Natural killer cell treated with Interleukin-12 subunit alpha and Interleukin-12 subunit beta and Interleukin-15 and Interleukin-18, amount 100 ng/mL, for 72 hours (primary cell): ENCODE measurements at regions not wholly inside any gene's neighbourhood (a gene's known extent, or its start where the extent isn't known, plus 50 kb on each side); places are given as distances from the start of the nearest gene placed in this dataset.
"Not testable (repeated sequence)": the region's sequence is repeated elsewhere in the genome, so short reads cannot be mapped to it uniquely, and the experiment has no call there.

ENCODE experiments used
- ATAC-seq, 2 donors: fragments of 150-1000 bp; cut with Tn5 transposase in 1 of 2; sonication (Bioruptor Pico), chemical (Tn5 transposase) in 1 of 2; 2 replicates each; pipeline ENCODE4 v1.10.0; 2021
- DNase-seq: peaks from one replicate; pipeline ENCODE4 v3.0.0; 2022; ENCODE audit warnings: low spot score
- H3K27ac Mint-ChIP-seq, 2 donors: 1 replicate in 1 of 2; 2 replicates in 1 of 2; pipeline ENCODE4 v1.8.0; 2022; ENCODE audit warnings: mixed read lengths in 2 of 2, mild to moderate bottlenecking in 1 of 2, moderate library complexity in 1 of 2
- H3K27me3 Mint-ChIP-seq, 2 donors: 1 replicate in 1 of 2; 2 replicates in 1 of 2; pipeline ENCODE4 v1.8.0; 2022; ENCODE audit warnings: mixed read lengths in 2 of 2
- H3K36me3 Mint-ChIP-seq: one replicate; pipeline ENCODE4 v1.8.0; 2022; ENCODE audit warnings: mixed read lengths
- H3K4me1 Mint-ChIP-seq, 2 donors: 1 replicate in 1 of 2; 2 replicates in 1 of 2; pipeline ENCODE4 v1.8.0; 2022; ENCODE audit warnings: low read depth in 2 of 2, mixed read lengths in 2 of 2, mild to moderate bottlenecking in 1 of 2
- H3K4me3 Mint-ChIP-seq: one replicate; pipeline ENCODE4 v1.8.0; 2022; ENCODE audit warnings: mixed read lengths
- H3K9me3 Mint-ChIP-seq: 2 replicates; pipeline ENCODE4 v1.8.0; 2022; ENCODE audit warnings: mixed read lengths

DNA sequence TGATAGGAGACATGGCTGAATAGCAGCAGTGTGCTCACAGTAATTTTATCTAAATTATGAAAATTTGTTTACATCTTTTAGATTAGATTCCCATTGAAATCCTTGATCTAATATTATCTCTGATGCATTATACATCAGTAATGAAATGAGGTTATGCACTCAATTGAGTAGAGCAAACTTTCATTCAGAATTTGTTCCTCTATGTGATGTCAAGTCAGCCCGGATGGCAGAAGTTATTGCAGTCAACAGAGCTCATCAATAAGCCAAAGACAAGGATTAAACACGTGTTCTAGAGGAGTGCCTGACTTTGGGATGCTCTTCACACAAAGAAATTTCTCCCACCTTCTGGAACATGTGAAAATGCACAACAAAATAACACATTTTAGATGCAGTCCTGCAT lies 688.8 kb downstream of the TMEM121 start:
- H3K4me3 Mint-ChIP-seq: no peak overlapping the region
- H3K36me3 Mint-ChIP-seq: no peaks in the 10 kb centered on the region
- H3K4me1 Mint-ChIP-seq: peaks cover 2 to 7% of the 10 kb centered on the region in 2 donors
- no peaks in the 10 kb centered on the region for H3K9me3 Mint-ChIP-seq
- H3K27me3 Mint-ChIP-seq: peaks cover 19 to 25% of the 10 kb centered on the region in 2 donors
- ATAC-seq (no peak), DNase-seq (no peak)
- H3K27ac Mint-ChIP-seq: no peak overlapping the region

GRCh38 chr14:106216679-106217078 lies 690.3 kb downstream of the TMEM121 start:
- ATAC-seq: no peak
- no peak for DNase-seq
- Mint-ChIP-seq H3K9me3 (no peaks in the 10 kb centered on the region), H3K27ac (no peak overlapping the region), H3K36me3 (no peaks in the 10 kb centered on the region), H3K4me3 (no peak overlapping the region), H3K4me1 (peaks cover under 1 to 9% of the 10 kb centered on the region in 2 donors), H3K27me3 (peaks cover 16 to 35% of the 10 kb centered on the region in 2 donors)

GRCh38 chr14:106218174-106218573 lies 691.8 kb downstream of the TMEM121 start:
- peak overlapping the region in 1 of 2 donors; percentile 12 for H3K27ac Mint-ChIP-seq
- H3K4me1 Mint-ChIP-seq: peaks cover 14 to 19% of the 10 kb centered on the region in 2 donors
- no peak for DNase-seq
- H3K4me3 Mint-ChIP-seq: no peak overlapping the region
- H3K9me3 Mint-ChIP-seq: no peaks in the 10 kb centered on the region
- no peak for ATAC-seq
- peaks cover 16 to 43% of the 10 kb centered on the region in 2 donors for H3K27me3 Mint-ChIP-seq
- no peaks in the 10 kb centered on the region for H3K36me3 Mint-ChIP-seq

- Mint-ChIP-seq H3K27me3 (peaks cover 15 to 22% of the 10 kb centered on the region in 2 donors), H3K9me3 (no peaks in the 10 kb centered on the region), H3K4me3 (peak overlapping the region; percentile 68), H3K27ac (peak overlapping the region; percentile 82 to 90), H3K4me1 (peaks cover 29 to 38% of the 10 kb centered on the region in 2 donors), H3K36me3 (no peaks in the 10 kb centered on the region)
- ATAC-seq (no peak), DNase-seq (no peak)
Measured at GRCh38 chr14:106222311-106222710, 695.9 kb downstream of the TMEM121 start.

GRCh38 chr14:106222731-106223130 lies 696.3 kb downstream of the TMEM121 start:
- peak overlapping the region; percentile 68 for H3K4me3 Mint-ChIP-seq
- H3K27me3 Mint-ChIP-seq: peaks cover 15 to 22% of the 10 kb centered on the region in 2 donors
- H3K27ac Mint-ChIP-seq: peak overlapping the region; percentile 82 to 90
- DNase-seq: no peak
- no peak for ATAC-seq
- peaks cover 29 to 38% of the 10 kb centered on the region in 2 donors for H3K4me1 Mint-ChIP-seq
- no peaks in the 10 kb centered on the region for H3K9me3 Mint-ChIP-seq
- H3K36me3 Mint-ChIP-seq: no peaks in the 10 kb centered on the region

DNA sequence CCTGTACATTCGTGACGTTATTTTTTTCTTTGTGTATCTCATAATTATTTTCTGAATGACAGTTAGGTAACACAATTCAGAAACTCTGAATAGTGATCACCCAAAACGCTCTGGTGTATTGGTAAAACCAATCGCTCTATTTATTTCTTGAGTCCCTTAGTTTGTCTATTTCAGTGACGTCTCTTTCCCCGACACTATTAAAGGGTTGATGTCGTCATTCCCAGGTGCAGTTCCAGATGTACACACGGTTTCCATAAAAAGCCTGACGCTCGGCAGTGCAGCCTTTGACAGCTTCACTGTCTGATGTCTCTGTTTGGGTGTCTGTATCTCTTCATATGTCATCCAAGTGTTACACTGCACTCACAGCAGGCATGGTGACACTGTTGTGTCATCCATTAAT lies 701.4 kb downstream of the TMEM121 start:
- Mint-ChIP-seq H3K36me3 (no peaks in the 10 kb centered on the region), H3K27ac (peak overlapping the region in 1 of 2 donors; percentile 74), H3K27me3 (peaks cover 0 to 14% of the 10 kb centered on the region in 2 donors), H3K9me3 (peaks cover 2% of the 10 kb centered on the region), H3K4me3 (no peak overlapping the region), H3K4me1 (peaks cover 29 to 36% of the 10 kb centered on the region in 2 donors)
- no peak for DNase-seq
- ATAC-seq: no peak

GRCh38 chr14:106228541-106229158 lies 702.3 kb downstream of the TMEM121 start:
- DNase-seq (no peak), ATAC-seq (no peak)
- Mint-ChIP-seq H3K4me3 (peak overlapping the region; percentile 15), H3K36me3 (no peaks in the 10 kb centered on the region), H3K9me3 (peaks cover 2% of the 10 kb centered on the region), H3K4me1 (peaks cover 26 to 34% of the 10 kb centered on the region in 2 donors), H3K27me3 (peaks cover 0 to 14% of the 10 kb centered on the region in 2 donors), H3K27ac (peak overlapping the region; percentile 53 to 74)

DNA sequence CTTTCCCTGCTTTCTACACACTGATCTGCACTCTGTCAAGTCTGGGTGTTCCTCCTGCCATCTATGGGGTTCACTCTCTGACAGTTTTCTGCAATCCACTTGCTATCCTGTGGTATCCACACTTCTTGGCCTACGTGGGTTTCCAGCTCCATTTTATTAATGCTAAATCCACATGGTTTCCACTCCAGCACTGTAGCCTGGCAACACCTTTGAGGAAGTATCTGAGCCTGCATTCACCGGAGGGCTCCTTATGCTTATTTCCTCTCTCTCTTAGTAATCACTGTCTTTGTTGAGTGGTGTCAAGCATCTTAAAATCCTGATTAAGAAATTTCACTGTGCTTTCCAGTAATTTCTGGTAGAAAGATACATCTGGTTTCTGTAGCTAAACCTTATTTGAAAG lies 703.7 kb downstream of the TMEM121 start:
- Mint-ChIP-seq H3K4me3 (peak overlapping the region; percentile 5), H3K36me3 (no peaks in the 10 kb centered on the region), H3K4me1 (peaks cover 21 to 27% of the 10 kb centered on the region in 2 donors), H3K27me3 (peaks cover 6 to 14% of the 10 kb centered on the region in 2 donors), H3K27ac (no peak overlapping the region), H3K9me3 (peaks cover 2% of the 10 kb centered on the region)
- ATAC-seq: no peak
- no peak for DNase-seq

- not testable (repeated sequence) for H3K4me3 Mint-ChIP-seq, H3K36me3 Mint-ChIP-seq, H3K9me3 Mint-ChIP-seq, DNase-seq, H3K27ac Mint-ChIP-seq, ATAC-seq
- peaks cover 22 to 26% of the 10 kb centered on the region in 2 donors for H3K4me1 Mint-ChIP-seq
- H3K27me3 Mint-ChIP-seq: peaks cover 21 to 27% of the 10 kb centered on the region in 2 donors
Measured at GRCh38 chr14:106233191-106233590, 706.8 kb downstream of the TMEM121 start.

DNA sequence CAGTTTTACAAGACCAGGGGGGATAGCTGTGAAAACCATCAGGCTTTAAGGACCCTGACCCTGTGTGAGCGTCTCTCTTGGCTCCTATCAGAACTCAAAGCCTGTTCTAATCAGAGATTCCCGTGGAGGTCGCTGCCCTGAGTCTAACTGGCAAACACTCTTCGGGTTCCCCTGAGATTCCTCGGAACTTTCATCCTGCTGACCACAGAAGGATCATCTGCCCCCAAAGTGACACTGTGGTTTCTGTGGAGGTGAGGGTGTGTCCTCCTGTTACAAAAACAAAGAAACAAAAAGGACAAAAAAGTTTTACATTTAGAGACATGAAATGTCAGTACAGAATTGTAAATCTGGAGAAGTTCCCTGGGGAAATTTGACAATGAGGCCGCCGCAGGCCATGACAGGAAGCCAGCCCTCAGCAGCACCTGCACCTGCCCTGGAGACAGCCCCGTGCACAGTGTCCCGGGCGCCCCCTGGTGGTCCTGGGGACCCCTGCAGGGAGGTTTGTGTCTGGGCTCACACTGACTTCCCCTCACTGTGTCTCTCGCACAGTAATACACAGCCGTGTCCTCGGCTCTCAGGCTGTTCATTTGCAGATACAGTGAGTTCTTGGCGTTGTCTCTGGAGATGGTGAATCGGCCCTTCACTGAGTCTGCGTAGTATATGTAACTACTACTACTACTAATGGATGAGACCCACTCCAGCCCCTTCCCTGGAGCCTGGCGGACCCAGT lies 708.3 kb downstream of the TMEM121 start:
- H3K4me1 Mint-ChIP-seq: peaks cover 14 to 20% of the 10 kb centered on the region in 2 donors
- DNase-seq, H3K9me3 Mint-ChIP-seq, H3K36me3 Mint-ChIP-seq, ATAC-seq: not testable (repeated sequence)
- H3K4me3 Mint-ChIP-seq: peak overlapping the region; percentile 28
- H3K27me3 Mint-ChIP-seq: peaks cover 28 to 40% of the 10 kb centered on the region in 2 donors
- H3K27ac Mint-ChIP-seq: peak overlapping the region in 1 of 2 donors; percentile 43

DNA sequence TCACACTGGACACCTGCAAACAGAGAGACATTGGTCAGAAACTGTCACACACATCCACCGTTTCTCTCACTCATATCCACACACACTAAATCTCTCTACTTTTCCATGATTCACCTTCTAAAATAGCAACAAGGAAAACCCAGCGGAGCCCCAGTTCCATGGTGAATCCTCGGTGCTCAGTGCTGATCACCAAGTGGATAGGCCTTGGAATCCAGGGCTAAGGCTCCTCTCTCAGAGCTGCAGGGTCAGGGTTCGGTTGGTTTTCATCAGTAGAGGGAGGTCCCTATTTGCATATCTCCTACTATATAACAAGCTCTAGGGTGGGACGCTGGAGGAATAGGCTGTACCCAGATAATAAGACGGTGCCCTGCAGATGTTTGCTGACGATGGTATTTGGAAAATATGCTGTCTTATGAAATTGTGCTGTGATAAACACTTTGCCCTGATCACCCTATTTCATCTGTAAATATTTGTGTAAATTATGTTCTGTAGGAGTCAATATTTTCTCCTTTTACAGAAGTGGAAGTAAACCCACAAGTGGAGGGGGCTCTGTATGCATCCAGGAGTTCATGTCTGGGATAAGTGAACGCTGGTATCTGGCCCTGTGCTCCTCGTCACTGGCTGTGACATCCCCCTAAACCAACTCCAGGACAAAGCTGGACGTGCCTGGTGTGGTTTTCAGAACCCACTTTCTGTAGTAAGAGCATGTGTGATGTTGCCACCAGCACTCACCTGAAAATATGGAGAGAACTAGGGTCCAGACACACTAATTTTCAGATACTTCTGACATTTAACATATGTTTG lies 709.2 kb downstream of the TMEM121 start:
- H3K36me3 Mint-ChIP-seq: no peaks in the 10 kb centered on the region
- H3K27me3 Mint-ChIP-seq: peaks cover 32 to 48% of the 10 kb centered on the region in 2 donors
- peaks cover 2% of the 10 kb centered on the region for H3K9me3 Mint-ChIP-seq
- ATAC-seq: no peak
- no peak overlapping the region for H3K4me3 Mint-ChIP-seq
- H3K4me1 Mint-ChIP-seq: peaks cover 14 to 20% of the 10 kb centered on the region in 2 donors
- DNase-seq: no peak
- peak overlapping the region in 1 of 2 donors; percentile 43 for H3K27ac Mint-ChIP-seq

- H3K4me3 Mint-ChIP-seq: peak overlapping the region; percentile 12
- H3K9me3 Mint-ChIP-seq: no peaks in the 10 kb centered on the region
- peak in 1 of 2 donors; percentile 63 for ATAC-seq
- H3K4me1 Mint-ChIP-seq: peaks cover 12 to 18% of the 10 kb centered on the region in 2 donors
- H3K36me3 Mint-ChIP-seq: peaks cover 15% of the 10 kb centered on the region
- no peak overlapping the region for H3K27ac Mint-ChIP-seq
- peaks cover 31 to 64% of the 10 kb centered on the region in 2 donors for H3K27me3 Mint-ChIP-seq
- DNase-seq: no peak
Measured at GRCh38 chr14:106248321-106249192, 722.2 kb downstream of the TMEM121 start.

DNA sequence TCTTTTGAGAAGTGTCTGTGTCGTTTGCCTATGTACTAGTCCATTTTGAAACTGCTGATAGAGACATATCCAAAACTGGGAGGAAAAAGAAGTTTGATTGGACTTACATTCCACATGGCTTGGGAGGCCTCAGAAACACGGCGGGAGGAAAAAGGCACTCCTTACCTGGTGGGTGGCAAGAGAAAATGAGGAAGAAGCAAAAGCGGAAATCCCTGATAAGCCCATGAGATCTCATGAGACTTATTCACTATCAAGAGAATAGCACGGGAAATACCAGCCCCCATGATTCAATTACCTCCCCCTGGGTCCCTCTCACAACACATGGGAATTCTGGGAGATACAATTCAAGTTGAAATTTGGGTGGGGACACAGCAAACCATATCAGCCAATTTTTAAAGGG lies 727.6 kb downstream of the TMEM121 start:
- H3K4me1 Mint-ChIP-seq, H3K27ac Mint-ChIP-seq, H3K4me3 Mint-ChIP-seq, H3K9me3 Mint-ChIP-seq, DNase-seq, ATAC-seq, H3K36me3 Mint-ChIP-seq: not testable (repeated sequence)
- H3K27me3 Mint-ChIP-seq: peaks cover 26 to 39% of the 10 kb centered on the region in 2 donors
